ENCODE measurements at regions not wholly inside any gene's neighbourhood (a gene's known extent, or its start where the extent isn't known, plus 50 kb on each side); places are given as distances from the start of the nearest gene placed in this dataset.
A peak's percentile ranks its signal among the peaks of the same experiment; 100 is the strongest.

GRCh38 chr12:13661005-13661887 lies 320.2 kb downstream of the GRIN2B start:
- no peak overlapping the region for H3K4me3 ChIP-seq
- no peaks in the 10 kb centered on the region for H3K36me3 ChIP-seq
- H3K9me3 ChIP-seq, result no peaks in the 10 kb centered on the region
- TF ChIP-seq CTCF (IDR thresholded peaks at IDR 0.05), result peak; percentile 70 to 91
- no peaks in the 10 kb centered on the region for H3K27me3 ChIP-seq
- no peaks in the 10 kb centered on the region for H3K4me1 ChIP-seq
- H3K27ac ChIP-seq, result no peak overlapping the region
- peak; percentile 67 for DNase-seq (ENCODE audit: low spot score)

- Histone ChIP-seq H3K27me3 (no peaks in the 10 kb centered on the region), H3K27ac (no peak overlapping the region), H3K36me3 (no peaks in the 10 kb centered on the region), H3K4me1 (no peaks in the 10 kb centered on the region), H3K9me3 (no peaks in the 10 kb centered on the region), H3K4me3 (no peak overlapping the region)
- no peak for DNase-seq (ENCODE audit: low spot score)
- TF ChIP-seq CTCF (IDR thresholded peaks at IDR 0.05), result no peak
Observed at GRCh38 chr12:13654456-13654855, 326.9 kb downstream of the GRIN2B start.

GRCh38 chr12:13652105-13652504 lies 329.3 kb downstream of the GRIN2B start:
- Histone ChIP-seq H3K27ac (no peak overlapping the region), H3K4me1 (no peaks in the 10 kb centered on the region)

GRCh38 chr12:13635709-13636108 lies 345.7 kb downstream of the GRIN2B start:
- Histone ChIP-seq H3K9me3 (no peaks in the 10 kb centered on the region), H3K4me3 (no peak overlapping the region), H3K36me3 (no peaks in the 10 kb centered on the region), H3K4me1 (no peaks in the 10 kb centered on the region), H3K27me3 (no peaks in the 10 kb centered on the region), H3K27ac (no peak overlapping the region)
- no peak for DNase-seq (ENCODE audit: low spot score)
- TF ChIP-seq CTCF (IDR thresholded peaks at IDR 0.05), result no peak

More at GRCh38 chr12:13652105-13652504, 329.3 kb downstream of the GRIN2B start:
- DNase-seq (ENCODE audit: low spot score), result no peak
- no peak for TF ChIP-seq CTCF (IDR thresholded peaks at IDR 0.05)
- H3K36me3 ChIP-seq, result no peaks in the 10 kb centered on the region
- no peaks in the 10 kb centered on the region for H3K9me3 ChIP-seq
- H3K27me3 ChIP-seq, result no peaks in the 10 kb centered on the region
- H3K4me3 ChIP-seq, result no peak overlapping the region

GRCh38 chr12:13631873-13632272 lies 349.5 kb downstream of the GRIN2B start:
- no peaks in the 10 kb centered on the region for H3K27me3 ChIP-seq
- no peak for TF ChIP-seq CTCF (IDR thresholded peaks at IDR 0.05)
- H3K9me3 ChIP-seq, result no peaks in the 10 kb centered on the region
- H3K4me1 ChIP-seq, result no peaks in the 10 kb centered on the region
- no peak overlapping the region for H3K27ac ChIP-seq
- H3K36me3 ChIP-seq, result no peaks in the 10 kb centered on the region
- DNase-seq (ENCODE audit: low spot score), result no peak
- H3K4me3 ChIP-seq, result no peak overlapping the region

All from right atrium auricular region (tissue), 2 donors.